ENCODE measurements at regions not wholly inside any gene's neighbourhood (a gene's known extent, or its start where the extent isn't known, plus 50 kb on each side); places are given as distances from the start of the nearest gene placed in this dataset.

DNA sequence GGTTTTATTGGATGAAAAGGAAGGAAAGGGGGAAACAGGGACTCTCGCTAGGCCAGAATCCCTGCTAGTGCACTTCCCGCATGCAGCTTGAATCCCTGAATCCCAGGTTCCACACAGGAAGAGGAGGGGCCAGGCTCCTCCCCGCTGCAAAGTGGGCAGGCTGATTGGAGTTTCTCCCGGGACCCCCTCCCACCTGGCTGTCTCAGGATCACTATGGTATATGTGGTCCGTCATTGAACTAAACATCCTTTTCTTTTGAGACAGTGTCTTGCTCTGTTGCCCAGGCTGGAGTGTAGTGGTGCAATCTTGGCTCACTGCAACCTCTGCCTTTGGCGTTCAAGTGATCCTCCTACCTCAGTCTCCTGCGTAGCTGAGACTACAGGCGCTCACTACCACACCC, 70.7 kb downstream of the FAM50B start:
- TF ChIP-seq, protein P1, sequence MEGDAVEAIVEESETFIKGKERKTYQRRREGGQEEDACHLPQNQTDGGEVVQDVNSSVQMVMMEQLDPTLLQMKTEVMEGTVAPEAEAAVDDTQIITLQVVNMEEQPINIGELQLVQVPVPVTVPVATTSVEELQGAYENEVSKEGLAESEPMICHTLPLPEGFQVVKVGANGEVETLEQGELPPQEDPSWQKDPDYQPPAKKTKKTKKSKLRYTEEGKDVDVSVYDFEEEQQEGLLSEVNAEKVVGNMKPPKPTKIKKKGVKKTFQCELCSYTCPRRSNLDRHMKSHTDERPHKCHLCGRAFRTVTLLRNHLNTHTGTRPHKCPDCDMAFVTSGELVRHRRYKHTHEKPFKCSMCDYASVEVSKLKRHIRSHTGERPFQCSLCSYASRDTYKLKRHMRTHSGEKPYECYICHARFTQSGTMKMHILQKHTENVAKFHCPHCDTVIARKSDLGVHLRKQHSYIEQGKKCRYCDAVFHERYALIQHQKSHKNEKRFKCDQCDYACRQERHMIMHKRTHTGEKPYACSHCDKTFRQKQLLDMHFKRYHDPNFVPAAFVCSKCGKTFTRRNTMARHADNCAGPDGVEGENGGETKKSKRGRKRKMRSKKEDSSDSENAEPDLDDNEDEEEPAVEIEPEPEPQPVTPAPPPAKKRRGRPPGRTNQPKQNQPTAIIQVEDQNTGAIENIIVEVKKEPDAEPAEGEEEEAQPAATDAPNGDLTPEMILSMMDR (IDR thresholded peaks at IDR 0.05) = no peak
- no peak for TF ChIP-seq POLR2A (IDR thresholded peaks at IDR 0.05)

All from adrenal gland (tissue), 5 donors.